ENCODE measurements at regions not wholly inside any gene's neighbourhood (a gene's known extent, or its start where the extent isn't known, plus 50 kb on each side); places are given as distances from the start of the nearest gene placed in this dataset.
"Not testable (repeated sequence)": the region's sequence is repeated elsewhere in the genome, so short reads cannot be mapped to it uniquely, and the experiment has no call there.

- no peak for DNase-seq
Measured at GRCh38 chr1:94668528-94668927, 127.0 kb upstream of the F3 start.

- DNase-seq: no peak
Measured at GRCh38 chr1:94667818-94668217, 126.3 kb upstream of the F3 start.

GRCh38 chr1:94666797-94667196, 125.2 kb upstream of the F3 start:
- DNase-seq: no peak

GRCh38 chr1:94661431-94661932, 119.9 kb upstream of the F3 start:
- DNase-seq: no peak

- DNase-seq: no peak
Measured at GRCh38 chr1:94660994-94661393, 119.4 kb upstream of the F3 start.

- DNase-seq: no peak
Measured at GRCh38 chr1:94660258-94660657, 118.7 kb upstream of the F3 start.

GRCh38 chr1:94659202-94659601, 117.6 kb upstream of the F3 start:
- not testable (repeated sequence) for DNase-seq

GRCh38 chr1:94658221-94658620, 116.7 kb upstream of the F3 start:
- DNase-seq: no peak

- DNase-seq: not testable (repeated sequence)
Measured at GRCh38 chr1:94657776-94658175, 116.2 kb upstream of the F3 start.

- no peak for DNase-seq
Measured at GRCh38 chr1:94656967-94657366, 115.4 kb upstream of the F3 start.

- DNase-seq: no peak
Measured at GRCh38 chr1:94654919-94655318, 113.4 kb upstream of the F3 start.

- DNase-seq: no peak
Measured at GRCh38 chr1:94654459-94654858, 112.9 kb upstream of the F3 start.

GRCh38 chr1:94654031-94654430, 112.5 kb upstream of the F3 start:
- DNase-seq: no peak

GRCh38 chr1:94653454-94653853, 111.9 kb upstream of the F3 start:
- no peak for DNase-seq

GRCh38 chr1:94651076-94651475, 109.5 kb upstream of the F3 start:
- DNase-seq: no peak

GRCh38 chr1:94650301-94650700, 108.7 kb upstream of the F3 start:
- DNase-seq: no peak

GRCh38 chr1:94648225-94649007, 106.9 kb upstream of the F3 start:
- DNase-seq: no peak

- no peak for DNase-seq
Measured at GRCh38 chr1:94646786-94647555, 105.4 kb upstream of the F3 start.

- no peak for DNase-seq
Measured at GRCh38 chr1:94646141-94646643, 104.6 kb upstream of the F3 start.

- no peak for DNase-seq
Measured at GRCh38 chr1:94644352-94644751, 102.8 kb upstream of the F3 start.

- DNase-seq: no peak
Measured at GRCh38 chr1:94643819-94644218, 102.3 kb upstream of the F3 start.

- DNase-seq: no peak
Measured at GRCh38 chr1:94642617-94643321, 101.2 kb upstream of the F3 start.

- DNase-seq: no peak
Measured at GRCh38 chr1:94641990-94642389, 100.4 kb upstream of the F3 start.
